C1 segment of cervical spinal cord (tissue), 14 donors: ENCODE measurements at regions not wholly inside any gene's neighbourhood (a gene's known extent, or its start where the extent isn't known, plus 50 kb on each side); places are given as distances from the start of the nearest gene placed in this dataset.
A peak's percentile ranks its signal among the peaks of the same experiment; 100 is the strongest.
"Not testable (repeated sequence)": the region's sequence is repeated elsewhere in the genome, so short reads cannot be mapped to it uniquely, and the experiment has no call there.

Experiments
- DNase-seq, 14 donors: peaks; one replicate each; lab custom pipeline; 2025; lab: John Stamatoyannopoulos, UW

DNA sequence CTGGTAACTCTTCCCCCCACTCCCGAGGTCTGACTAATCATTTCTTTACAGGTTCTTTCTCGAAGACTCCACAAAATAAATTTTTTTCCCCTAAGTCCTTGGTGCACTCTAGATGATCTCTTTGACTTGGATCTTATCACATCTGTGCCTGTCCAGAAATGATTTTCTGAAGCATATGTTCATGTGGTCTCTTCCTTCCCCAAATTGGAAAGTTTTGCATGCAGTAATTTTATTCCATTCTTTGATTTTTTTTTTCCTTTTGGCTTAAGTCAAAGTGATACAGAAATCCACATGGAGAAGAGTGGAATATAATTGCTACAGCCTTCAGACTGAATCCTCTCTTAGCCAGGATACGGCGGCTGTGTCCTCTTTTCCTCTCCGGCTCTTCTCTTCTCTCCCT lies 213.3 kb downstream of the BMP4 start:
- DNase-seq = no peak

DNA sequence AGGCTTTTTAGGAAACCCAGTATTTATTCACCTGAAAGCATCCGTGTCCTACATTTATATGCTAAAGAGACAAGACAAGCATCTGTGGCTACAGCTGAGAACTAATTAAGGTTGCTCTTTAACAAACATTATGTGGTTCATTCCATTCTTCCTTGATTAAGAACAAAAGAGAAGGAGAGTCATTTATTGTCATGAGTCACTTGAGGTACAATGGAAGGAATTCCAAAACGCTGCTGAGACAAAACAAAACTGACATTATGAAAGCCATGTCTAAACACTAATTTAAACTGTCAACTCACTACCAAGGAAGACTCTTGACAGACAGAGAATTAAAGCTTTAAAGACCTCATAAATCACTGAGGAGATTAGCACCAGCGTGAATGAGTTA lies 214.4 kb downstream of the BMP4 start:
- DNase-seq = no peak

DNA sequence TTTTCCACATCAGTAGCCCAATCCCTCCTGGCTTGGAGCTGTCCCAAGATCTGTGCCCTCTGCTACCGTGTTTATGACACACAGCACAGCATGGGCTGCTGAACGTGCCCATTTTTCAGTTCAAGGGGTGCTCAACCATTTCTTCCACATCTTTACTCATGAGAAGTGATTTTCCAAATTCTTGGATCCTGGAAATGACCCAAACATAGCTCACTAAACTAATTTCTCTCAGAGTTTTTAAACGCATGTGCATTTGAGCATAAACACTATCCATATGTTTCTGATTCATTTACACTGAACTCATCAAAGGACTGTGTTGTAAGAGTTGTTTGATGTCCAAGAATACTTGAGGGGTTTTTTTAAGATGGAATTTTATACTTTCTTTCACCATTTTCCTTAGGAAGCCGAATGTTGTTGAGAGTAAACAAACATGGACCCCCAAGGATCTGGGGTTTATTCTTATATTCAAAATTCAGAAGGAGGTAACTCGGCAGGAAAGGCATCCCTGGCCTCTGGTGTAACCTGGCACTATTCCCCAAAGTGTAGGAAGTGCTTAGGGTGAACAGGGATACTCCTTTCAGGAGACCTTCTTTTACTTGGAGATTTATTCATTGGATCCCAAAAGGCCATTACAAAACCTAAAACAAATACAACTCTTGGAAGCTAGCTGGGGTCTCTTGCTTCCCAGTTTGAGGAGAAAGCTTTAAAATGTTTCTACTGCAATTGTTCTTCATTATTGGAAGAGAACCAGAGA lies 215.0 kb downstream of the BMP4 start:
- DNase-seq = no peak

- no peak for DNase-seq
Measured at GRCh38 chr14:53740570-53740969, 216.1 kb downstream of the BMP4 start.

DNA sequence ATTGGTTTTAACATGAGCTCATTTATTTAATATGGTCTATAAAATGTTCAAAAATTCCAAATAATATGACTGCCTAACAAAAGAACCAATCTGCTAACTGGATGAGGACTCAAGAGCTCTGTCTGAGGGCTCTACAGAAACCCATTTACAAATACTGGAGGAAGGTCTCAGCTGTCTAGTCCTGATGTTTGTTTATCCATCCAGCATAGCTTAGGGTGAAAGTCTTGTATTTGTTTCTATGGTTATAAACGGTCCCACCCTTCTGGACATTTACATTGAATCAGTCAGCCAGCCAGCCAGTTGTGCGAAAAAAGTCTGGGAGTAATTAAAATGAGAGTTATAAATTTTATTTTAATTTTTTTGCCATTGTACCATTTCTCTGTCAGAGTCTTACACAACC lies 220.7 kb downstream of the BMP4 start:
- DNase-seq = no peak

DNA sequence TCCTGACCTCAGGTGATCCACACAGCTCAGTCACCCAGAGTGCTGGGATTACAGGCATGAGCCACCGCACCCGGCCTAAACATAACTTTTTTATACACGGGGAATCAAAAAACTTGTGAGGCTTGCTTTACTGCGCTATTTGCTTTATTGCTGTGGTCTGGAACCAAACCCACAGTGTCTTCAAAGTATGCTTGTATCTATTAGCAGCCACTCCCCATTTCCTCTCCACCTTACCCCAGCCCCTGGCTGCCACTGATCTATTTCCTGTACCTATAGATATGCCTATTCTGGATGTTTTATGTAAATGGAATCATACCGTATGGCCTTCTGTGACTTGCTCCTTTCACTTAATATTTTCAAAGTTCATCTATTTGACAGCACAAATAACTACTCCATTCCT lies 233.4 kb downstream of the BMP4 start:
- no peak for DNase-seq

DNA sequence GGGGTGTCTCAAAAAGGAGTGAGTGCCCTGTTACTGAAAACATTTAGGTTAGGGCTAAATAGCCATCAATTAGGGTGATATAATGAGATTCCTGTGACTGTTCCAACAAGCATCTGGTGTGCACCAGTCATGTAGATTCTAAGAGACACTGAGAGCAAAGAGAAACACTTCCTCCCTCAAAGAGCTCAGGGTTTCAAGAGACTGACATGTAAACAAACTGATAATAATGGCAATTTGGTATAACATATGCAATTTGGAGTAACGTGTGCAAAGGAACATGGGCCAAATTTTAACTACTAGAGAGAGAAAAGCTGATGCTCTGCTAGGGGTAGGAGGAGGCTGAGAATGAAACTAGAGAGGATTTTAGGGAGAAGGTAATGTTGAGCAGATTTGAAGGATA lies 237.1 kb downstream of the BMP4 start:
- no peak for DNase-seq

DNA sequence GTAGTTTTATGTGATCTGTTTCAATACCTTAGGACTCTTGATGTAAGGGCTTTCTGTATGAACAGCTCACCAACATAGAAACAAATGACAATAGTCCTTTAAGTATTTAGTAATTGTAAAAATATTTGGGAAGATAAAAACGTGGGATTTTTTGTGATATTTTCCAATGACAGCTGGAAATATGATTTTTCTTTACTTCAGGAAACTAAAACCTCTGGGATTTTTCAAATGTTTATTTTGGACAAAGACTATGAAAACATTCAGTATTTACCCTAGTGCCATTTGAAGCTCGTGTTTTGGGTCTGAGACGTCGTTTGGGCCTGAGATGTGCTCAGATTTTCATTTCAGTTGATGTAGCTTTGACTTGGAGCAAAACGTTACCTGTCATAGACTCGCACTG lies 240.0 kb downstream of the BMP4 start:
- no peak for DNase-seq

DNA sequence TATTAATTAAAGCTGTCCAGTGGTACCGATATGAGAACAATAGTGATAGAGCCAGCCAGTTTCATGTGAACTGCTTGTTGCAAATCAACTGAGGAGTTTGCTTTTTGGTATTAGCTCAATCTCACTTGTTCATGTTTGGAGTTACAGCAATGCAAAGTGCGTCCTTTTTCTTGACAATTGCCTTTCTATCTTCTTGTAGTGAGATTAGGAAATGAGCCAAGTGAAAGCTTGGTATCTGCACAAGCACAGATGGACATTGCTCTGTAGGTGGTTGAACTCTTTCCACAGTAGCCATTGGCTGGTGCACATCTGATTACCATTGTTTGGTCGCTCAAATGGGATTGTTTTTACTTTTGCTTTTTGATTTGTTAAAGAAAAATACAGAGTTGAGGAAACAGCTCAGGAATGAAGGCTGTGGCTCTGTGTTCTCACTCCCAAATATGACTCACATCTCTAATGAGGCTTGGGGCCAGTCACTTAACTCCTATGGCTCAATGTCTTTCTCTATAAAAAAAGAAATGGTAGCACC lies 241.4 kb downstream of the BMP4 start:
- peak in 1 of 14 donors; percentile 70 for DNase-seq

DNA sequence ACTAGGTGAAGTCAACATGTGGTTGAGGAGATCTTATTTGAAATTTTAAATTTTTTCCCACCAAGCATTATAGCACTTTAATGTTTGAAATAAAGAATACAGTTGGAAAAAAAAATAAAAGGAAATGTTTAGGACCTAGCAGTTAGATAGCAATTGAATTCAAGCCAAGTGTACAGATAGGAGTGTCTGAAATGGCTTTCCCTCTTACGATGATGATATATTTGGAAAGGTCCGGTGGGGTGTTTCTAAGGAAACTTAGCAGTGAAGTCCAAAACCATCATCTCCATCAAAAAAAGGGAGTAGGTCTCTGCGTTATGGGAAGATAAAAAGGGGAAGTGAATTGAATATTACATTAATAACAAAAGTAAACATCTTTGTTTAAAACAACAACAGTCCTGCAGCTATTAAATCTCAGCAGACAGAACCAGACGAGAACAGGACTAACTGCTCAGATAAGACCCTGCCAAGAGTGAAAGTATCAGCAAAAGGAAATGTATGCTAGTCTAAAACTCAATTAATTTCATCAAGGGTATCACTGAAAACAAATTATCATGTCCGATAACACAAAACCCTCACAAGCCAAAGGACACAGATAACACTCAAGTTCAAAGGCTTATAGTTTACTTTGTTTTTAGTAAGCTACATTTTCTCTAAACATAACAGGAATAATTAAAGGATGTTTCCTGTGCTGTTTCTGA lies 242.0 kb downstream of the BMP4 start:
- DNase-seq = peak in 1 of 14 donors; percentile 37

- not testable (repeated sequence) for DNase-seq
Measured at GRCh38 chr14:53712901-53713300, 243.7 kb downstream of the BMP4 start.

- DNase-seq = no peak
Measured at GRCh38 chr14:53711205-53711604, 245.4 kb downstream of the BMP4 start.

- no peak for DNase-seq
Measured at GRCh38 chr14:53710615-53711014, 246.0 kb downstream of the BMP4 start.

GRCh38 chr14:53709381-53709780 lies 247.2 kb downstream of the BMP4 start:
- no peak for DNase-seq

DNA sequence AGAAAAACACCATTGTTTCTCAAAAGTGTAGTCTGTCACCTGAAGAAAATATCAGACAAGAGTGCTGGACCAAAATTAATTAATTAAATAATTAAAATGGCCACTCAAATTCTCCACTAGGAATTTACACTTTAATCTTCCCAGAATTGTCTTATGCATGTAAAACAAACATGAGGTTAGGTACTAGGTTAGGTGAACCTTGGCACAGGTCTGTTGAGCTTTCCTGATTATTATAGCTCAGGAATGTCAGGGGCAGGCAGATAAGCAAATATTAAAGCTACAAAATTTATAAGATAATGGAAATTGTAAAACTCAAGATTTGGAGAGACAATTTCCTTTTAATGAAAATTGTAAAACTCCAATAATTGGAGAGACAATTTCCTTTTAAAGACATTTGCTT lies 253.2 kb downstream of the BMP4 start:
- no peak for DNase-seq

DNA sequence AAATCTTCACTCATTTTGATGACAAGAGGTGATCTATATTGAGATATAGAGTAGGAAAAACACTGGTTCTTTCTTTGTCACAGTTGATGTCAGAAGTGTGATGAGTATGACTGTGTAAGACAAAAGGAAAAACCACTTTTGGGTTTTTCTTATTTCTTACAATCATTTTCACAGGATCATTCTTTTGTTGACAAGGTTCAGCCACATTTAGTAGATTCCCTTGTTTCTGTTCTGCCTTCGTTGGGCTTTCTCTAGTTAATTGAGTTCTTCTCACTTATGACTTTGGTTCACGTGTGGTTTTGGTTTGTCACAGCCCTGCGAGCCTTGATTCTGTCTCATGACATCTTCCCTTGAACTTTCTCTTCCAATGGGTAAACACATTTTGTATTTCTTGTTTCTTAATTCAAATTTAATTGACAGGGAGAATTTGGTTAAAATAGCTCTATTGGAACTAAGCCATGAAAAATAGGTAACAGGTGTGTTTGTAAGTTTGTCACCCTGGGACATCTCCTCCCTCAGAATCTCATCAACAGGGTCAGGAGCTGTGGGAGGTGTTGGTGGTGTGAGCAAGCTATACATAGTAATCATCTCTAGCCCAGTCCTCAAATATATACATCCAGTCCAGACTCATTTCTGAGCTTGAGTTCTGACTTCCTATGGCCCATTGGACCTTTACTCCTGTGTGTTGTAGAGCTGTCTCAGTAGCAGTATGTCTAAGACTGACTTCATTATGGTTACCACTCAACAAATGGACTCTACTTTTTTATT lies 255.3 kb downstream of the BMP4 start:
- no peak for DNase-seq

DNA sequence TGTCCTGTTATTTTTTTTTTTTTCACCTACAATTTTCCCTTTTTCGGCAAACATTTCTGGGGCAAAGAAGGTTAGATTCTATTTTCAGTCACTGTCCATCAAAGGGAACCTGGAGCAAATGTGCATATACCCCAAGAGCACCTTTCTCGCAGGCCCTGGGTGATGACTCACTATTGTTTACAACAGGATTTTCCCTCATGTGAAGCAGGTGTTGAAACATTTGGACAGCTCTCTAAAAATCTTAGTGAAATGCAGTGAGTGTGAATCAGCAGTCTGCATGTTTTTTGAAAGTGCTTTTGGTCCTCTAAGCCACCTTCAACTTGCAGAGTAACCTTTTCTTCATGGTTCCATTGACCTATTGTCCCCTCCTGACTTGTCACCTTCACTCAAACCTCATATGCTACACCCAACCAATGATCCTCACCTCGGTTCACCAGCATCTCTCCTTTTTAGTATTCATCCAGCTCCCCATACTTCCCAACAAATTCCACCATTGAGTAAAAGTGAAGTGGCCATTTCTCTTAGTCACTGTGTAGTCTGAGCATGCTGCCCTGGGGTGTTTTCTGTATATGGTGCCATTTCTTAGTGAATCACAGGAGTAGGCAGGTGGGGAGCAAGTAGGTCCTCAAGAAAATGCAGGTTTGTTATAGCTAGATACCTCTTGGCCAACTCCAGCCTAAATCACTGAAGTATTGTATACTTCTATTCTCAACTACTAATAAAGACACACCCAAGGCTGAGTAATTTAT lies 260.2 kb downstream of the BMP4 start:
- DNase-seq = no peak

DNA sequence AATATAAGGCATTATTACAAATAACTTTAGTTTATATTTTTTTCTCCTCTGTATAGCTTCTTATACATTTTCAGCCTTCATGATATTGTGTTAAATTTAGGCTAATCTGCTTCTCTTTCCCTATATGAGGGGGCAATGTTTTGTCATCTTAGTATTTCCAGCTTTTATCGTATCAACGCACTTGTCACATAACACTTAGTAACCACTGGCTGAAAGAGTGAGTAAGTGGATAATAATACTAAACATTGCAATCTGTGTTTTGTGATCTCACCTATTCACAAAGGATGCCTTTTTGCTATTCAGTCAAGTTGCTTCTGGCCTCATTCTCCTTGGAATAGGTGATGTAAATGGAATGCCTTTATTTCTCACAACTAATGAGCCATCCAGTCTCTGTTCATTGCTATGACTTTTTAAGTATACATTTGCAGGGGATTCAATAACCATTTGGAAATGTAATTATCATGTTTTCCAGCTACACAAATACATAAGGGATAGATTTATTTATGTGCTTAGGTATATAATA lies 260.9 kb downstream of the BMP4 start:
- DNase-seq = no peak

GRCh38 chr14:53692885-53693284 lies 263.7 kb downstream of the BMP4 start:
- no peak for DNase-seq

DNA sequence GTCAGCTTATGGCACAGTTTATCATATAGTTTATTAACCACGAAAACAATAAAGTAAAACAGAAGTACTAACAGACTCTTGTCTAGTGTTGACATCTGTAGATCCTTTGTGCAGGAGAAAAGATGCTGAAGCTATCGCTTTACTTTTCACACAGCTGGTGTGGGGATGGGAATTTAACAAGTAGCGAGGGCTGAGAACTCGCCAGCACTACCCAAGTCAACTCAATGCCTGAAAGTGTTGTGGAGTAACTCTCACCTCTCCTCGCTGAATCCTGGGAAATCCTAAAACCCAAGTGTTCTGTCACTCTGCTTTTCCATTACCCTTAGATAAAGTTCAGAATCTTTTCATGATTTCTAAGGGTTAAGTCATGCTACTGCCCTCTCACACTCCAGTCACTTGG lies 264.2 kb downstream of the BMP4 start:
- DNase-seq = no peak

DNA sequence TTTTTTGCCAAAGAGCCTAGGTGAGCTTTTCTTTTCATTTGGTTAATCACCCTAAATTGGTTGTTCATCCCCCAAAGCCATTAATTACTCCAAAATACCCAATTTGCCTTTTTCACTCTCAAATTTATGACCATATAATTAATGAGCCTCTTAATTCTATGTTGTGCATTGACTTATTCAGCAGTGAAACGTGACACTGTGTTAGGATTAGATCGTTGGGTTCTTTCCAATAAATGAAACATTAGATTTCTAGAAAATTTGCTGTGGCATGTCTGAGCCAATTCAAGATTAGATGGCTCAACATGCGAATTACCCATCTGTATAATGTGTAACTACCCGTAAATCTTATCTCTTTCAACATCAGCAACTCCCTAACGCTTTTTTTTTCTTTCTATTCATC lies 273.4 kb downstream of the BMP4 start:
- DNase-seq = no peak
